GM10266 (cell line): ENCODE measurements at regions not wholly inside any gene's neighbourhood (a gene's known extent, or its start where the extent isn't known, plus 50 kb on each side); places are given as distances from the start of the nearest gene placed in this dataset.

Experiments used
- DNase-seq: peaks from one replicate; pipeline ENCODE4 v3.0.0; 2012; ENCODE audit errors: extremely low spot score
- CTCF ChIP-seq: IDR thresholded peaks from 2 replicates; pipeline ENCODE4 v1.5.1; 2012; ENCODE audit warnings: mild to moderate bottlenecking, low read depth; ENCODE audit not compliant: control insufficient read depth, insufficient read depth; ENCODE audit errors: missing control alignments

DNA sequence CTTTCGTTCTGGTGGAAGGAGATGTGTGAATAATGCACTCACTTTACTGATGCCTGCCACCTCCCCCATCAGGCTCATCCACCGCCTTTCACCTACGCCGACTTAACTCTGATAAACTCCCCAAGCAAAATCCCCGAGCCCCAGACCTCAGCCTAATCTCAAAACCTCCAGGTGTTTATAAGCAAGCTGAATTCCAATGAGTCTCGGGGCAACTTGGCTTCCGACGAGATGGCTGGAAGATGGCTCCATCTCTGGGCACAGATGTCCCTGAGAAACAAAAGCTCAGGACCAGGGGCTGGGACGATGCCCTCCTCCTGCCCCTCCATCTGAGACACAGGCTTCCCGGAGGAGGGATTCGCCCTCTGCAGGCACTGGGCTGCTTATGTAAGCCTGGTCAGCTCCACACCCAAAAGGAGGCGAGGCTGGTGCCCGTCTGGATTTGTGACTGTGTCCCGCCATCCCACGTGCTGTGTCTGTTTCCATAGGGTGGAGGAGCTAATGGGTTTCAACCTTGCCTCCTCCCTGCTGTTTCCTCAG lies 386.4 kb upstream of the TNRC6C start:
- no peak for TF ChIP-seq CTCF
- DNase-seq: no peak

GRCh38 chr17:77572851-77573250 lies 385.7 kb upstream of the TNRC6C start:
- no peak for DNase-seq
- TF ChIP-seq CTCF: no peak

DNA sequence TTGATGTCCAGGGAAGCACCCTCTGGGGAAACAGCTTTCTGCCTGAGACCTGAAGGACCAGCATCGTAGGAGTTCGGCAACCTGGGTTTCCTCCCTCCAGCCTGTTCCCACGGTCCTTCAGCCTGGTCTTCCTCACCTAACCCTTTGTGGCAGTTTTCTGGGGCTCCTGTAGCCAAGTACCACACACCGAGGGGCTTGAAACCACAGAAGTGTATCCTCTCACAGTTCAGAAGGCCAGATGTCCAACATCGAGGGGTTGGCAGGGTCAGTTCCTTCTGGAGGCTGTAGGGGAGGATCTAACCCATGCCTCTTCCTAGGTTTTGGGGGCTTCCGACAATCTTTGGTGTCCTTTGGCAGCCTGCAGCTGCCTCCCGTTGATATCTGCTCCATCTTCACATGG lies 381.0 kb upstream of the TNRC6C start:
- DNase-seq: no peak
- no peak for TF ChIP-seq CTCF

- DNase-seq: no peak
- TF ChIP-seq CTCF: no peak
Observed at GRCh38 chr17:77579131-77579530, 379.4 kb upstream of the TNRC6C start.

DNA sequence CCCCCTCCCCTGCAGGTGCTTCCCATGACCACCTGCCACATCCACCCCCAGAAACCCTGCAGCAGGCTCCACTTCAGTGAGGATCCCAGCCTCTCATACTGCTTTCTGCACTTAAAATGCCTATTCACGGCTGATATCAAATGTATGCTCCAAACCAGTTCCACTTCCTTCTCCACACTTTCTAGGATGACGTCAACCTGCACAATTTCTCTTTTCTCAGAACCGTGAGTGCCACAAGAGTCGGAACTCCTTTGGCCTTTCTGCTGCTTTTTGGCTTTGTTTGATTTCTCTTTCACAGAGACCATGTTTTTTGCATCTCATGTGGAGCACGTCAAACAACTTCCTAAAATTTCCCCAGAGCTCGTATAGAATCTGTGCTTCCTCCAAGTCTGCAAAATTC lies 378.8 kb upstream of the TNRC6C start:
- TF ChIP-seq CTCF: no peak
- DNase-seq: no peak

- no peak for DNase-seq
- TF ChIP-seq CTCF: no peak
Observed at GRCh38 chr17:77580531-77581270, 377.8 kb upstream of the TNRC6C start.

DNA sequence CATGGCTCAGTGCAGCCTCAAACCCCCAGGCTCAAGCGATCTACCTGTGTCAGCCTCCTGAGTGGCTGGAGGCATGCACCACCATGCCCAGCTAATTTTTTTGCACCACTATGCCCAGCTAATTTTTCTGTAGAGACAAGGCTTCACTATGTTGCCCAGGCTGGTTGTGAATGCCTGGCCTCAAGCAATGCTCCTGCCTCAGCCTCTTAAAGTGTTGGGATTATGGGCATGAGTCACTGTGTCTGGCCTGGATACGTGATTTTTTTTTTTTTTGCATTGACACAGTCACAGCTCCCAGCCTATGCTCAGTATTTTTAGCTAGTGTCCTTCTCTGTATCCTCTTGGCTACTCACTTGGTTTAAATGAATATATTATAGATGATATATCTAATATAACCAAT lies 377.0 kb upstream of the TNRC6C start:
- no peak for TF ChIP-seq CTCF
- no peak for DNase-seq
